EH (cell line): ENCODE measurements at regions not wholly inside any gene's neighbourhood (a gene's known extent, or its start where the extent isn't known, plus 50 kb on each side); places are given as distances from the start of the nearest gene placed in this dataset.
A peak's percentile ranks its signal among the peaks of the same experiment; 100 is the strongest.
"Not testable (repeated sequence)": the region's sequence is repeated elsewhere in the genome, so short reads cannot be mapped to it uniquely, and the experiment has no call there.

Source experiments
- DNase-seq: peaks from one replicate; pipeline ENCODE4 v3.0.0-alpha.2; 2015; ENCODE audit warnings: low read depth

- DNase-seq = no peak
Measured at GRCh38 chr2:20949256-20949655, 94.6 kb downstream of the APOB start.

- DNase-seq = no peak
Measured at GRCh38 chr2:20946468-20946867, 97.4 kb downstream of the APOB start.

DNA sequence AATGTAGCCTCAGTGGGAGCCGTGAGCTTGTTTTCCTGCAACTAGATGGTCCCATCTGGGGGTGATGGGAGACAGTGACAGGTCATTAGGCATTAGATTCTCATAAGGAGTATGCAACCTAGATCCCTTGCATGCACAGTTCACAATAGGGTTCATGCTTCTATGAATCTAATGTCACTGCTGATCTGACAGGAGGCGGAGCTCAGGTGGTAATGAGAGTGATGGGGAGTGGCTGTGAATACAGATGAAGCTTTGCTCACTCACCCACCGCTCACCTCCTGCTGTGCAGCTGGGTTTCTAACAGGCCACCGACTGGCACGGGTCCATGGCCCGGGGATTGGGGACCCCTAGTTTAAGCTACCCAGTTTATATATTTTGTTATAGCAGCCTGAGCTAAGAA, 100.2 kb downstream of the APOB start:
- not testable (repeated sequence) for DNase-seq

GRCh38 chr2:20942646-20943125, 101.2 kb downstream of the APOB start:
- no peak for DNase-seq

DNA sequence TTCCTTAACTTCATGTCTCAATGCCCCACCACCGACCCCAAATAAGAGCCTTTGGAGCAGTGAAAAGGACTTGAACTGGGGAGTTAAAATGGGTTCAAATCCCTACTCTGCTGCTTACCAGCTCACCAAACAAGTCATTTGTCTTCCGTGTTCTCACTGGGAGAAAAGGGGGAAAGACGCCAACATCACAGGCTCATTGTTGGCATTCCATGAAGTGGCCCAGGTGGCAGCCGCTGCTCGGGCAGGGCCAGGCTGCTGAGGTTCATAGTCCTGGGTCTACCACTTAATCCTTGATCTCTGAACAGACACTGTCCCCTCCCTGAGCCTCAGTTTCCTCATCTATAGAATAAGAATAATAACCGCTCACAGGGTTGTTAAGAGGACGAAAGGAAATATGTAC, 103.0 kb downstream of the APOB start:
- no peak for DNase-seq

- DNase-seq = no peak
Measured at GRCh38 chr2:20939931-20940795, 103.7 kb downstream of the APOB start.

- DNase-seq = no peak
Measured at GRCh38 chr2:20937353-20937752, 106.5 kb downstream of the APOB start.

- no peak for DNase-seq
Measured at GRCh38 chr2:20935168-20935775, 108.6 kb downstream of the APOB start.

DNA sequence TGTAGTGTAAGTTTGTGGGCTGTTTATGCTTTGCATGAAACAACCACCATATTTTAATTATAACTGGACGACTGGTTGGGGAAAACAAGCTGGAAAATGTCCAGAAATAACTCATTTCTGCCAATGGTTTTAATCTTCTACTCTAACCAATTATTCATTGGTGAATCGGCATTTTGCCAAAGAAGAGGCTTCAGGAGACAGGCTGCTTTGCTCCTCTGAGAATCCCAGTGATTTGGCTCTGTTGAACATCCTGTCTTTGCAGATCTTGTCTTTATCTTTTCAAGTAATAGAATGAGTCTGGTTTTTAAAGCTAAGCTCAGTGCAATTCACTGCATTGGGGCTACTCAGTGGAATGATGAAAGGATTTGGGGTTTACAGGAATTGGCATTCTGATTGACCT, 109.6 kb downstream of the APOB start:
- no peak for DNase-seq

DNA sequence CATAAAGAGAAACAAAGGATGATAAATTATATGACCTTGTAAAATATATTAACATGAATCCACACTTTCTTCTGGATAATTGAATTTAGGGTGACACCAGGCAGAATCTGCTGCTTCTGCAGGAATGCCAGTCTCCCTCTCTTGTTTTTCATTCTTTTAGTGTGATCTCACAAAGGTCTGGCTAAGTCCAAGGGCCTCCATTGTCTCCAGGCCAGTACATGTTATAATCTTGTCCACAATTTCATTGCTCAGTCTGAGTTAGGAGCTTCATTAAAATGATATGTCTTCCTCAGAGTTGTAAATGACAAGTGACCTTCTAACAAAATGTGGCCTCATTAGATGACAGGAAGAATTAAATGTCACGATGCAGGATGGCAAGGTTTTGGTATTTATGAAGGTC, 110.2 kb downstream of the APOB start:
- peak; percentile 8 for DNase-seq

- DNase-seq = no peak
Measured at GRCh38 chr2:20931346-20931745, 108.4 kb upstream of the LDAH start.

DNA sequence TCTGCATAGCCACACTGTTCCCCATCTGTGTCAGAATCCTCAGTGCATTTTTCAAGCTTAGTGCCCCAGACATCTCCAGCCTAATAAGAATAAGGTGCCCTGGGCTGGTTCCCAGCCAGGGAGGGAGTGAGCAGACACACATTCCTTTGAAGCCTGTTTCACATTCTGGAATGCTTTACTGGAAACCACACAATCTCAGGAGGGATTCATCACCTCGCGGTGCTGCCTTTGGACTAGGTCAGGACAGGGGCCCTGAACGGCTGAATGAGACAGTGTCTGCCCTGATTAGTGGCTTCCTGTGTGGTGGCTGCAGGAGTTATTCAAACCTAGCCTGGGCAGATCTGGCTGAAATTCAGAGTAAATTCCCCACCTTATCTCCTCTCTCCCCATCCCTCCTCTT, 108.0 kb upstream of the LDAH start:
- peak; percentile 53 for DNase-seq

GRCh38 chr2:20929721-20930120, 106.8 kb upstream of the LDAH start:
- no peak for DNase-seq

GRCh38 chr2:20928617-20929016, 105.7 kb upstream of the LDAH start:
- no peak for DNase-seq

DNA sequence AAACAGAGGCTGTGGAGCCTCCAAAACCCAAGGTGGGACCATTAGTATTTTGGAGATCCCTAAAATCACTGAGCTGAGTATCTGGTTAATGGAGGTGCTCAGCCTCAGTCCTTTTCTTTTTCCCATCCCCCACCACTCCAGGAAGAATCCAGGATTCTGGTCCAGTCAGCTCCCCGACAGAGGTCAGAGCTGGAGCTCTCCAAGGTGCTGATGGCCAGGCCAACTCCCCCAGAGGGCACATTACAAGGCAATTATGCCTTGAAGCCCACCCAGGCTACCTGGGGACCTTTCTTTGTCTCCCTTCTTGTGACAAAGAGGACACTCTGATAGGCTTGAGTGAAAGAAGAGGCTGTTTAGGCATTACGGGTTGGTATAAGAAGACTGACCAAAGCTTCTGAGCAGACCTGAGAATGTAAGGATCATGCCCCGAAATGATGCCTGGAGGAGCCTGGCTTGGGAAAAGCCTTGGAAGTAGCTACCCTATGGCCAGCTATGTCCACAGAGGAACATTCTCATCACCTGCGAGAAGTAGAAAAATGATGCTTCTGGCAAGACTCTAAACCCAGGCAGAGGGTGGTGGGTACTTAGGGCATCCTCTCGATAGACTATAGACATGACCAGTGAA, 102.5 kb upstream of the LDAH start:
- DNase-seq = peak; percentile 36

- no peak for DNase-seq
Measured at GRCh38 chr2:20919297-20919800, 96.4 kb upstream of the LDAH start.

- DNase-seq = no peak
Measured at GRCh38 chr2:20917719-20918572, 95.0 kb upstream of the LDAH start.

DNA sequence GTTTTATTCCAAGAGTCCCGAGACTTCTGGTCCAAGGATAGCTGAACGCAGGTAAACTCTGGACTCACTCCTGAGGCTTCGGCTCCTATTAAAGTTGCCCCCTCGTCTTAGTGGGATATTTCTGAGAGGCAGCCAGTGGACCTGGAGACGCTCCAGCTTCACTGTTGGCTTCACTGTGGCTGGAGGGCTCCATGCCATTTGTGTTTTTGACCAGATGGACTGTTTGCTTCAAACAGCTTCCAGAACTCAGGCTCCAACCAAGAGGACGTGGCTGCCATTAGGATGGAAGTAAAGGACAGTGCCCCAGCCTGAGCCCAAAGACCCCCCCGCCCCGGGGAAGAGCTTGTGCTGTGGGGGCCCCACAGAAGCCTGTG, 94.4 kb upstream of the LDAH start:
- no peak for DNase-seq

- peak; percentile 40 for DNase-seq
Measured at GRCh38 chr2:20916604-20917286, 93.8 kb upstream of the LDAH start.

DNA sequence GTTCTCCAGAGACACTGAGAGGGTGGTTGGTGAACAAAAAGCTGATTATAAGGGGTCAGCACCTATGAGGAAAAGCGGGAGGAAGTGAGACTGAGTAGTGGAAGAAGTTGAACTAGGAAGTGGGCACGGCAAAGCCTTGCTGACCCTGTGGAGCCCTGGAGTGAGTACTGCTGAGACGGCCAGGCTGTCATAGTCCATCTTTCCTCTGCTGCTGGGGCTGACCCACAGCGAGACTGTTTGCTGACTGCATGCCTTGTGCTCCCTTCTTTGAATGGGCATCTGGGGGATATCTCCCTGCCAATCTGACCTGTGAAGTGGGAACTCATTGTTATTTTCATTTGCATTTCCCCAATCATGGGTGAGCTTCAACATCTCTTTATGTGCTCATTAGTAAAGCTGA, 92.4 kb upstream of the LDAH start:
- no peak for DNase-seq

- DNase-seq = no peak
Measured at GRCh38 chr2:20914771-20915170, 91.9 kb upstream of the LDAH start.
